ENCODE measurements at regions not wholly inside any gene's neighbourhood (a gene's known extent, or its start where the extent isn't known, plus 50 kb on each side); places are given as distances from the start of the nearest gene placed in this dataset.

DNA sequence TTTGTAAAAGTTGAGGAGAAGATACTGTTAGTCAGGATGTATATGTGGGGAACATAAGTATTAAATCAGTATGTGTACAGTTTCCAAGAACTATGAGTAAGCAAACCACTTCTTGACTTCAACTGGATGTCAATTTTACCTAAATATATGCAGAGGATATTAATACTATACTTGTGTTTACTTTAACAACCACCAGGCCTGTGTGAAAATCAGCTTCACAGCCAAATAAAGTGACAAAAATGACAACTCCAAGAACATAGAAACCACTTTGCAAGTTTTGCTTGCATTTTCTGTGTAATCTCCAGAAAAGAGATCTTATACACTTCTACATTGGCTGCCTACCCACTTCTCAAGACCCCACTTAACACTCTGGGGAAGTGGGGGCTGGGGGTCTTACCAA is 293.3 kb upstream of the RORA start:
- Histone ChIP-seq H3F3A (ENCODE audit: insufficient read depth, low read length) (no peaks in the 10 kb centered on the region), H3K27ac (ENCODE audit: low read depth, low read length, poor library complexity, severe bottlenecking) (no peak overlapping the region), H3K79me2 (ENCODE audit: insufficient read depth, low read length) (no peaks in the 10 kb centered on the region), H3K9me3 (ENCODE audit: low read length) (no peaks in the 10 kb centered on the region), H3K9me2 (ENCODE audit: low read depth, low read length) (no peaks in the 10 kb centered on the region), H3K27me3 (ENCODE audit: insufficient read depth, low read length) (no peaks in the 10 kb centered on the region), H2AFZ (ENCODE audit: low read length) (no peak overlapping the region), H3K9ac (ENCODE audit: low read length) (no peak overlapping the region), H3K4me1 (ENCODE audit: insufficient read depth, low read length, severe bottlenecking) (no peaks in the 10 kb centered on the region), H4K20me1 (ENCODE audit: insufficient read depth, low read length) (no peaks in the 10 kb centered on the region), H3K4me2 (ENCODE audit: low read length) (no peak overlapping the region), H3K36me3 (ENCODE audit: insufficient read depth, low read length) (no peaks in the 10 kb centered on the region), H3K4me3 (ENCODE audit: low read depth, low read length, poor library complexity, severe bottlenecking) (no peak overlapping the region)
- TF ChIP-seq CTCF (IDR thresholded peaks at IDR 0.05; ENCODE audit: low read length): no peak
- TF ChIP-seq EZH2 (IDR thresholded peaks at IDR 0.05; ENCODE audit: borderline replicate concordance, low read length): no peak

DNA sequence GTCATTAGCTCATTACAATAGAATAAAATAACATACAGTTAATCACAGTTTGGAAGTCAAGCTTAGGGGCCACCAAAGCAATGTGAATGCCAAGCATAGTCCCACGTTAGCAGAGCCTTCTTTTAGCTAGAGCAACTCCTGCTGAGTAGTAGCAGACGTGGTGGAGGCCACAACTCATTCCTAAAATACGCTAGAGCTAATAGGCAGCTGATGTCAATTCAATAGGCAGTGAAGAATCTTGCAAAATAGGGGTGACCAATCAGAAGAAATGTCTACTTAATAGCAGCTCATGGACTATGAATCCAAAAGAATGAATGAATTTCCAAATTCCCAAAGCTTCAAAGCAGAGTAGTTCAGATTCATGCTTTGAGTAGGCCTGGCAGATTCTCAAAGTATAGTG is 292.9 kb upstream of the RORA start:
- H3K4me3 ChIP-seq (ENCODE audit: low read depth, low read length, poor library complexity, severe bottlenecking): no peak overlapping the region
- no peaks in the 10 kb centered on the region for H3K36me3 ChIP-seq (ENCODE audit: insufficient read depth, low read length)
- H3K79me2 ChIP-seq (ENCODE audit: insufficient read depth, low read length): no peaks in the 10 kb centered on the region
- no peaks in the 10 kb centered on the region for H3K9me2 ChIP-seq (ENCODE audit: low read depth, low read length)
- no peaks in the 10 kb centered on the region for H3K4me1 ChIP-seq (ENCODE audit: insufficient read depth, low read length, severe bottlenecking)
- no peak overlapping the region for H3K4me2 ChIP-seq (ENCODE audit: low read length)
- no peaks in the 10 kb centered on the region for H3K9me3 ChIP-seq (ENCODE audit: low read length)
- H3K27me3 ChIP-seq (ENCODE audit: insufficient read depth, low read length): no peaks in the 10 kb centered on the region
- H3K9ac ChIP-seq (ENCODE audit: low read length): no peak overlapping the region
- TF ChIP-seq CTCF (IDR thresholded peaks at IDR 0.05; ENCODE audit: low read length) (no peak), EZH2 (IDR thresholded peaks at IDR 0.05; ENCODE audit: borderline replicate concordance, low read length) (no peak)
- H4K20me1 ChIP-seq (ENCODE audit: insufficient read depth, low read length): no peaks in the 10 kb centered on the region
- H2AFZ ChIP-seq (ENCODE audit: low read length): no peak overlapping the region
- H3F3A ChIP-seq (ENCODE audit: insufficient read depth, low read length): no peaks in the 10 kb centered on the region
- H3K27ac ChIP-seq (ENCODE audit: low read depth, low read length, poor library complexity, severe bottlenecking): no peak overlapping the region

- no peaks in the 10 kb centered on the region for H4K20me1 ChIP-seq (ENCODE audit: insufficient read depth, low read length)
- H3K4me2 ChIP-seq (ENCODE audit: low read length): no peak overlapping the region
- H3K9ac ChIP-seq (ENCODE audit: low read length): no peak overlapping the region
- H3K36me3 ChIP-seq (ENCODE audit: insufficient read depth, low read length): no peaks in the 10 kb centered on the region
- H3K9me2 ChIP-seq (ENCODE audit: low read depth, low read length): no peaks in the 10 kb centered on the region
- no peaks in the 10 kb centered on the region for H3F3A ChIP-seq (ENCODE audit: insufficient read depth, low read length)
- no peak overlapping the region for H2AFZ ChIP-seq (ENCODE audit: low read length)
- no peak overlapping the region for H3K27ac ChIP-seq (ENCODE audit: low read depth, low read length, poor library complexity, severe bottlenecking)
- TF ChIP-seq CTCF (IDR thresholded peaks at IDR 0.05; ENCODE audit: low read length) (no peak), EZH2 (IDR thresholded peaks at IDR 0.05; ENCODE audit: borderline replicate concordance, low read length) (no peak)
- no peaks in the 10 kb centered on the region for H3K27me3 ChIP-seq (ENCODE audit: insufficient read depth, low read length)
- H3K4me1 ChIP-seq (ENCODE audit: insufficient read depth, low read length, severe bottlenecking): no peaks in the 10 kb centered on the region
- no peaks in the 10 kb centered on the region for H3K9me3 ChIP-seq (ENCODE audit: low read length)
- no peak overlapping the region for H3K4me3 ChIP-seq (ENCODE audit: low read depth, low read length, poor library complexity, severe bottlenecking)
- H3K79me2 ChIP-seq (ENCODE audit: insufficient read depth, low read length): no peaks in the 10 kb centered on the region
These were observed 290.2 kb upstream of the RORA start for GRCh38 chr15:61519296-61519695.
